ENCODE measurements at regions not wholly inside any gene's neighbourhood (a gene's known extent, or its start where the extent isn't known, plus 50 kb on each side); places are given as distances from the start of the nearest gene placed in this dataset.

DNA sequence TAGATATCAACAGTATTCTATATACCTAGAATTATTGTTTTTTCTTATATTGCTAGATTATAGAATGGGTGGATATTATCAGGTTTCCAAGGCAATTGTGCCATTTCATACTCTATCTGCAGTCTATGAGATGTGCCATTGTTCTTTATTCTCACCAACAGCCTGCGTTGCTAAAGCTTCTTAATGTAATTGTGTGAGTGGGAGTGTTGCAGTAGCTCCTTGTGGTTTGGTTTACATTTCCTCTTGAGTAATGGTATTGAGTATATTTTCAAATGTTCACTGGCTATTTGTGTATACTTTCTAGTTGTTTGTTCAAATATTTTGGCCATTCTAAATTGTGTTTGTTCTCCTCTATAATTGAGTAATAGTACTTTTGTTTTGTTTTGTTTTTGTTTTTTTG lies 199.2 kb downstream of the TFEC start:
- Histone ChIP-seq H3K4me3 (ENCODE audit: low read length in 3 of 3) (no peak overlapping the region), H3K27me3 (ENCODE audit: control insufficient read depth, insufficient read depth, low read length) (no peaks in the 10 kb centered on the region), H3K9me3 (ENCODE audit: control insufficient read depth in 2 of 3, insufficient read depth in 1 of 3, low read length in 3 of 3) (no peaks in the 10 kb centered on the region), H3K36me3 (ENCODE audit: control insufficient read depth in 2 of 3, insufficient read depth in 3 of 3, low read length in 3 of 3) (no peaks in the 10 kb centered on the region), H3K27ac (ENCODE audit: low read depth in 2 of 2, low read length in 2 of 2) (no peak overlapping the region), H3K4me1 (ENCODE audit: control insufficient read depth in 2 of 3, insufficient read depth in 2 of 3, low read depth in 1 of 3, low read length in 3 of 3) (no peaks in the 10 kb centered on the region), H3K9ac (ENCODE audit: low read length in 3 of 3) (no peak overlapping the region)
- no peak for DNase-seq
- intact Hi-C loops (cut with DNase I): no loop called here
- no peak for FAIRE-seq
- TF ChIP-seq, protein P1, sequence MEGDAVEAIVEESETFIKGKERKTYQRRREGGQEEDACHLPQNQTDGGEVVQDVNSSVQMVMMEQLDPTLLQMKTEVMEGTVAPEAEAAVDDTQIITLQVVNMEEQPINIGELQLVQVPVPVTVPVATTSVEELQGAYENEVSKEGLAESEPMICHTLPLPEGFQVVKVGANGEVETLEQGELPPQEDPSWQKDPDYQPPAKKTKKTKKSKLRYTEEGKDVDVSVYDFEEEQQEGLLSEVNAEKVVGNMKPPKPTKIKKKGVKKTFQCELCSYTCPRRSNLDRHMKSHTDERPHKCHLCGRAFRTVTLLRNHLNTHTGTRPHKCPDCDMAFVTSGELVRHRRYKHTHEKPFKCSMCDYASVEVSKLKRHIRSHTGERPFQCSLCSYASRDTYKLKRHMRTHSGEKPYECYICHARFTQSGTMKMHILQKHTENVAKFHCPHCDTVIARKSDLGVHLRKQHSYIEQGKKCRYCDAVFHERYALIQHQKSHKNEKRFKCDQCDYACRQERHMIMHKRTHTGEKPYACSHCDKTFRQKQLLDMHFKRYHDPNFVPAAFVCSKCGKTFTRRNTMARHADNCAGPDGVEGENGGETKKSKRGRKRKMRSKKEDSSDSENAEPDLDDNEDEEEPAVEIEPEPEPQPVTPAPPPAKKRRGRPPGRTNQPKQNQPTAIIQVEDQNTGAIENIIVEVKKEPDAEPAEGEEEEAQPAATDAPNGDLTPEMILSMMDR (IDR thresholded peaks at IDR 0.05; ENCODE audit: borderline replicate concordance, extremely low read depth, insufficient read depth): no peak

DNA sequence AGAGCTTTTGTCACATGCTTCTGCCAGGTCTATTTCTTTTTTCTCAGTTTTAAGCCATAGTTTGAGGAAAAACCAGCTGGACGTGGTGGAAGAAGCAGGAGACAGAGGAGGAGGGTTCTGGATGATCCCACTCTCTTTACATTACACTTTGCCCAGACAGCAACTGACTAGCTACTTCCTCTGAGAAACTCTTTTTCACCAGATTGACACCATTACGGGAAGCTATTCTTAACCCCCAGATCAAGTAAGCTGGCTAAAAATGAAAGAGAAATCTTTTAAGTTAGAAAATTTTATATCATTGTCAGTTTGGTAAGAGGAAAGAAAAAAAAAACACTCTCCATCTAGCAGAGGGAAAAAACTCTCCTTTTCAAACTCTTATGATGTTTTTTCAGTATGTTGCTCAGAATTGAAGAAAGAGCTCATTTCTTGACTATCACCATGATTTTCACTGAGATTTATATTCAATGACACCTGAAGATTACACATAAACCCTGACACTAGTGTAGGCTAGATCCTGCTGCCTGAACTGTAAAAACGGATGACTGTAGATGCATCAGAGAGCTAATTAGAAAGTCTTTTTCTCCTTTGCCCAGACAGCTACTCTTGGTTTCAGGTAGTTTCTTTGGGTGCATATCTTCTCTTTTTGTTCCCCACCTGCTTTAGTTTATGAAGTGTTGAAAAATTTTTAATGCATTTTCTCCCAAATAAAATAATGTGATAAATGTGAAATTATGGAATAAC lies 203.1 kb downstream of the TFEC start:
- Histone ChIP-seq H3K4me1 (ENCODE audit: control insufficient read depth in 2 of 3, insufficient read depth in 2 of 3, low read depth in 1 of 3, low read length in 3 of 3) (no peaks in the 10 kb centered on the region), H3K36me3 (ENCODE audit: control insufficient read depth in 2 of 3, insufficient read depth in 3 of 3, low read length in 3 of 3) (no peaks in the 10 kb centered on the region), H3K9ac (ENCODE audit: low read length in 3 of 3) (no peak overlapping the region), H3K27me3 (ENCODE audit: control insufficient read depth, insufficient read depth, low read length) (no peaks in the 10 kb centered on the region), H3K4me3 (ENCODE audit: low read length in 3 of 3) (no peak overlapping the region), H3K27ac (ENCODE audit: low read depth in 2 of 2, low read length in 2 of 2) (no peak overlapping the region), H3K9me3 (ENCODE audit: control insufficient read depth in 2 of 3, insufficient read depth in 1 of 3, low read length in 3 of 3) (no peaks in the 10 kb centered on the region)
- DNase-seq (no peak), FAIRE-seq (no peak)
- intact Hi-C loops (cut with DNase I): no loop called here
- TF ChIP-seq, protein P1 (IDR thresholded peaks at IDR 0.05; ENCODE audit: borderline replicate concordance, extremely low read depth, insufficient read depth): no peak

DNA sequence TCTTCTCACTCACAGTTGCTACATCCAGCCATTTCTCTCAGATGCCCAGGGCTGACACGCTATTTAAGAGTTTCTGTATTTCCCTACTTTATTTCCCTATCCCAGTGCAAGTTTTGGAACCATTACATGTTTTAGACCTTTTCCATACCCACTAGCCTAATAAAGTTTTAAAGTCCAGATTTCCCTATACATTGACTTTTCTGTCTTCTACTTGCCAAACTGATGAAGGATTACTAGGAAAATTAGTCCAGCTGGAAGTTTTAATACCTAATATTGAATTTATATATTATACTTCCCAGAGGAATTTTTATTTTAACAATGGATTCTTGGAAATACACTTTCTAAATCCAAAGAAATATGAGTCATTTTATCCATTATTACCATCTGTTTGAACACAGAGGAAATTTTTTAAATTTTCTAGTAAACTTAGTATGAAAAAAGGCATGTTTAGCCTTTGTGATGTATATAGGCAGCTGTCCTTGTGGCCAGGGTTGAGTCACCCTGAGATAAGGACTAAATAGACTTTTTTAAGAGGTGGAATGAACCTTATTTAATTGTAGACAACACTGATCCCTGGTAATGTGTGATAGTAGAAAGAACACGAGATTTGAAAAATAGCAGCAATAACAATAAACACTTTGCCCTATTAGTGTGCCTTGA lies 205.0 kb downstream of the TFEC start:
- no peak for FAIRE-seq

More for the DNA sequence above, 205.0 kb downstream of the TFEC start:
- Histone ChIP-seq H3K27me3 (ENCODE audit: control insufficient read depth, insufficient read depth, low read length) (no peaks in the 10 kb centered on the region), H3K9ac (ENCODE audit: low read length in 3 of 3) (no peak overlapping the region), H3K4me1 (ENCODE audit: control insufficient read depth in 2 of 3, insufficient read depth in 2 of 3, low read depth in 1 of 3, low read length in 3 of 3) (no peaks in the 10 kb centered on the region), H3K9me3 (ENCODE audit: control insufficient read depth in 2 of 3, insufficient read depth in 1 of 3, low read length in 3 of 3) (no peaks in the 10 kb centered on the region), H3K36me3 (ENCODE audit: control insufficient read depth in 2 of 3, insufficient read depth in 3 of 3, low read length in 3 of 3) (no peaks in the 10 kb centered on the region), H3K4me3 (ENCODE audit: low read length in 3 of 3) (no peak overlapping the region), H3K27ac (ENCODE audit: low read depth in 2 of 2, low read length in 2 of 2) (no peak overlapping the region)
- TF ChIP-seq, protein P1 (IDR thresholded peaks at IDR 0.05; ENCODE audit: borderline replicate concordance, extremely low read depth, insufficient read depth): no peak
- intact Hi-C loops (cut with DNase I): no loop called here
- DNase-seq: no peak
